ENCODE measurements at regions not wholly inside any gene's neighbourhood (a gene's known extent, or its start where the extent isn't known, plus 50 kb on each side); places are given as distances from the start of the nearest gene placed in this dataset.

GRCh38 chr4:126271292-126271691 lies 956.5 kb downstream of the FAT4 start:
- DNase-seq (ENCODE audit: low read depth) = no peak
- TF ChIP-seq CTCF (IDR thresholded peaks at IDR 0.05; ENCODE audit: insufficient read depth, low read depth, low read length, missing control alignments) = no peak
- H3K4me3 ChIP-seq (ENCODE audit: low read depth, low read length) = no peak overlapping the region

- H3K4me3 ChIP-seq (ENCODE audit: low read depth, low read length) = no peak overlapping the region
- TF ChIP-seq CTCF (IDR thresholded peaks at IDR 0.05; ENCODE audit: insufficient read depth, low read depth, low read length, missing control alignments) = no peak
- no peak for DNase-seq (ENCODE audit: low read depth)
These were observed 959.0 kb downstream of the FAT4 start for GRCh38 chr4:126273746-126274145.

- TF ChIP-seq CTCF (IDR thresholded peaks at IDR 0.05; ENCODE audit: insufficient read depth, low read depth, low read length, missing control alignments) = no peak
- no peak for DNase-seq (ENCODE audit: low read depth)
- no peak overlapping the region for H3K4me3 ChIP-seq (ENCODE audit: low read depth, low read length)
These were observed 977.1 kb downstream of the FAT4 start for GRCh38 chr4:126291886-126292285.

GRCh38 chr4:126298271-126298670 lies 983.5 kb downstream of the FAT4 start:
- no peak for DNase-seq (ENCODE audit: low read depth)
- H3K4me3 ChIP-seq (ENCODE audit: low read depth, low read length) = no peak overlapping the region
- no peak for TF ChIP-seq CTCF (IDR thresholded peaks at IDR 0.05; ENCODE audit: insufficient read depth, low read depth, low read length, missing control alignments)

GRCh38 chr4:126306152-126306869 lies 991.6 kb downstream of the FAT4 start:
- H3K4me3 ChIP-seq (ENCODE audit: low read depth, low read length) = no peak overlapping the region
- no peak for DNase-seq (ENCODE audit: low read depth)
- TF ChIP-seq CTCF (IDR thresholded peaks at IDR 0.05; ENCODE audit: insufficient read depth, low read depth, low read length, missing control alignments) = no peak

- TF ChIP-seq CTCF (IDR thresholded peaks at IDR 0.05; ENCODE audit: insufficient read depth, low read depth, low read length, missing control alignments) = no peak
These were observed 1003.6 kb downstream of the FAT4 start for GRCh38 chr4:126318376-126318775.

GRCh38 chr4:126328914-126329313 lies 1014.2 kb downstream of the FAT4 start:
- DNase-seq (ENCODE audit: low read depth) = no peak
- no peak for TF ChIP-seq CTCF (IDR thresholded peaks at IDR 0.05; ENCODE audit: insufficient read depth, low read depth, low read length, missing control alignments)
- no peak overlapping the region for H3K4me3 ChIP-seq (ENCODE audit: low read depth, low read length)

More at GRCh38 chr4:126318376-126318775, 1003.6 kb downstream of the FAT4 start:
- H3K4me3 ChIP-seq (ENCODE audit: low read depth, low read length) = no peak overlapping the region
- DNase-seq (ENCODE audit: low read depth) = no peak

All from GM12865 (cell line).